Colon (tissue), 2 donors: ENCODE measurements at regions not wholly inside any gene's neighbourhood (a gene's known extent, or its start where the extent isn't known, plus 50 kb on each side); places are given as distances from the start of the nearest gene placed in this dataset.

Source experiments
- FAIRE-seq: peaks from 2 replicates; lab custom pipeline; 2012; peaks lifted over from hg19 to GRCh38; lab: Jason Lieb, UNC
- donor health status: control.
- donor health status: control.

DNA sequence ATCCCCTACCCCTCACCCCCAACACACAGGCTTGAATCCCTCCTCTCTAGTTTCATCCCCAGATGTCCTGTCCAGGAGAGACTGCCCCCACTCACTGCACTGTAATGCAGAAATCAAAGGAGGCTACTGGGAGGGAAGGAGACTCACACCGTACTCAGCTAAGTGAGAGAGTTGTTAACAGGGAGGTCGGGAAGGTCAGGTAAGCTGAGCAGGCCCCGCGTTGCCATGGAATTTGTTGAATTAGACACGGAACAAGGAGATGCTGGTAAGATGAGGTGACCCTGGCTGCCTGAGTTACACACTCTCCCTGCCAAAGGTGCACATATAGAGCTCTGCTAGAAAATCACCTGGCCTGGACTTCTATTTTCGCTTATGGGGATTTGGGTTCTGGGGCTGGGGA is 197.9 kb downstream of the NXPE2 start:
- no peak for FAIRE-seq

DNA sequence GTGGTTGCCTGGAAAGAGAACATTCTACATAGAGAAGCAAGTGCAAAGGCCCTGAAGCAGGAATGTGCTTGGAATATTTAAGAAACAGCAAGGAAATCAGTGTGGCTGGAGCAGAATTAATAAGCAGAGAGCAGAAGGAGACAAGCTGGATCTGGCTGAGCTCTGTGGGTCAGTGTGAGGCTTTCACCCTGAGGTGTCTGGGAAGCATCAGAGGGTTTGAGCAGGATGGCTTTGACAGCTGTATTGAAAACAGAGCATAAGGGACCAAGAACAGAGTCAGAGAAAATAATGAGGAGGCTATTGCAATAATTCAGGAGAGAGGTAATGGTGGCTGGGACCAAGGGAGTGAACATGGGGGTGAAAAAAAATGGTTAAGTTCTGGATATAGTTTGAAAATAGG is 199.6 kb downstream of the NXPE2 start:
- FAIRE-seq, result no peak

- FAIRE-seq, result no peak
Observed at GRCh38 chr11:114880442-114880841, 202.1 kb downstream of the NXPE2 start.

GRCh38 chr11:114883472-114883871 is 205.1 kb downstream of the NXPE2 start:
- no peak for FAIRE-seq

- no peak for FAIRE-seq
Observed at GRCh38 chr11:114886644-114887265, 208.4 kb downstream of the NXPE2 start.

DNA sequence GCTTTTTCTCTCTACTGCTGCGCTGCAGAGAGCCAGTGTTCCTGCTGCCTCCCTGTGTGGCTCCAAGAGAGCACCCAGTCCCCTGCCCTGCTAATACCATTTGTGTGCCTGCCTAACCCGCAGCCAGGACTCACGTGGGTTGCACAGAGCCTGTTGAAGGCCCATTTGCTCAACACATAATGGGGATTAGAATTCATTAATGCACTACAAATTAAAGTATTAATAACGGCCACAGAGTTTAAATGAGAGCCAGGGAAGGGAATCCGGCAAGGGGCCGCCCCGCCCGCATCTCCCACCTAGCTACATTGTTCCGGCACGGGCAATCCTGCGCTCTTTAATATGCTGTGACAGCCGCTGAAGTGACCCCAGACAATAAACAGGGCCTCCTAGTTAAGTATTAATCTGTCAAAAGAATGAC is 211.3 kb downstream of the NXPE2 start:
- FAIRE-seq, result no peak

GRCh38 chr11:114890038-114890437 is 211.7 kb downstream of the NXPE2 start:
- FAIRE-seq, result no peak

- FAIRE-seq, result no peak
Observed at GRCh38 chr11:114891911-114892310, 213.6 kb downstream of the NXPE2 start.

- FAIRE-seq, result no peak
Observed at GRCh38 chr11:114892381-114893197, 214.3 kb downstream of the NXPE2 start.

- FAIRE-seq, result no peak
Observed at GRCh38 chr11:114893329-114893728, 215.0 kb downstream of the NXPE2 start.

DNA sequence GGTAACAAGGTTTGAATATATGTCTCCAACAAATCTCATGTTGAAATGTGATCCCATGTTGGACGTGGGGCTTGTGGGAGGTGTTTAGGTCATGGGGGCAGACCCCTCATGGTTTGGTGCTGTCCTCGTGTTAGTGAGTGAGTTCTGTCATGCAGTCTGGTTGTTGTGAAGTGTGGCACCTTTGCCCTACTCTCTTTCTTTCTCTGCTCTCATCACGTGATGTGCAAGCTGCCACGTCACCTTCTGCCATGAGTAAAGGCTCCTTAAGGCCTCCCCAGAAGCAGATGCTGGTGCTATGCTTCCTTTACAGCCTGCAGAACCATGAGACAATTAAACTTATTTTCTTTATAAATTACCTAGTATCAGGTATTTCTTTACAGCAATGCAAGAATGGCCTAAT is 218.3 kb downstream of the NXPE2 start:
- no peak for FAIRE-seq

DNA sequence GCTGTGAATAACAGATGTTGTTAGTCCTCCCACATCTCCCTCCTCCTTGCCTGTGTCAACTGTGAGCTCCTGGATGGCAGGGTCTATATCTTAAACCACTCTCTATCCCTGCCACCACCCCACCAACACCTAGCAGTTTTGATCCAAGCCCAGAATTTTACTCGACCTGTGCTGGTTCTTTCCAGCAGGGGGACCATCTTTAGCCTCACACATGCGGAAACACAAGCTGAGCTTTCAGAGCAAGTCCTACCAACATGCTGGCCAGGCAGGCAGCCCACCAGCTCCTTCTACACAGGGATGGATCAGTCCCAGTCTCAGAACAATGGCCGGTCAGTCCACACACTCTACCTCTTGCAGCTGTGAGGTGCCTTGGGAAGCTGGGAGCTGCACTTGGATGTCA is 231.5 kb downstream of the NXPE2 start:
- no peak for FAIRE-seq

GRCh38 chr11:114912826-114913225 is 234.5 kb downstream of the NXPE2 start:
- FAIRE-seq, result no peak

- FAIRE-seq, result no peak
Observed at GRCh38 chr11:114914231-114915005, 236.1 kb downstream of the NXPE2 start.

GRCh38 chr11:114915871-114916805 is 237.8 kb downstream of the NXPE2 start:
- FAIRE-seq, result no peak

DNA sequence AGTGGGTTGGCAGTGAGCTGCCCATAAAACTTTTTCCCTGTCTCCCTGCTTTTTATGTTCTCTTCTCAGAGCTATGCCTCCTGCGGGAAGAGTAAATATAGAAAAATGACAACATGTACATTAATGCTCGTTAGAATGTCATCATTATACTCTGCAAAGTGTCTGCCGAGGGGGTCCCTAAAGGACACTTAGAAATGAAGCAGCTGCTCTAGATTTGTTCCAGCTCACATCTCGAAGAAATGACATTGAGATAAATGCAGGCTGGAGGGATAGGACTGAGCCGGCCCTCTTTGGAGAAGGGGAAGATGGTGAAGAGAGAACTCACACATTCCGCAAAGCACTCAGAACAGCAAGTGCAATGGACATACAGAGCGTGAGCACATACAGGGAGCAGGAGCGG is 240.0 kb downstream of the NXPE2 start:
- no peak for FAIRE-seq

GRCh38 chr11:114921697-114922096 is 243.4 kb downstream of the NXPE2 start:
- FAIRE-seq, result no peak

DNA sequence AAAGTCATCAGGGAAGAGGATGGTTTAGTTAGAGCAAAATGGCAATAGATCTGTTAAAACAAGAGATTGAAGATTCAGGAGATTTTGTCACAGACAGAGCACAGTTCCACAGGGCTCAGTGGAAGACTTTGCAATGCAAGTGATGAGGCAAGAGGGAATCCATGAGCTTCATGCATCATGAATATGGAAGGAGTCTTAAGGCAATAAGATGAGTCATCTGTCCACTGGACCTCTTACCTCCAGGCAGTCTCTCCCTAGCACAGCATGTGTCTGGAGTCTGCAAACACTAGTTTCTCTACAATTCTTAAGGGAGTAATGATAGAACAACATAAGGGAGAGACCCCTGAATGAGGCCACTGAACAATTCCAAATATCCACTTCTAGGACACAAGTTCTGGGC is 245.7 kb downstream of the NXPE2 start:
- no peak for FAIRE-seq

DNA sequence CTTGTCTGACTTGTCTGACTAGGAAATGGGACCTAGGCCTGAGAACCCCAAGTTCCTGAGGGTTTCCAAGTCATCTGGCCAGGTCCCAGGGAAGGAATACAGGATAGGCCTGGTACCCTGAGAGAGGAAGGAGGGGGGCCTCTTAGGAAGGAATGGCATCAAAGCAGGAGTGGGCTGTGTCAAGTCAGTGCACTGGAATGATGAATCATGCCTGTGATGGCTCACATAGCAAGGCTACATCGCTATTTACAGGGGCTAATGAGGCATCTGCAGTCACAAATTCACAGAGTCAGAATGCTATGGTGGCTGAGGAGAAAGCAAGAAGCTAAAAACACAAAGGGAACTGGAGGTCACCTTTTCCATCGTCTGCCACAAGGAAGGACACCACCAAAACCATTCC is 247.3 kb downstream of the NXPE2 start:
- no peak for FAIRE-seq

DNA sequence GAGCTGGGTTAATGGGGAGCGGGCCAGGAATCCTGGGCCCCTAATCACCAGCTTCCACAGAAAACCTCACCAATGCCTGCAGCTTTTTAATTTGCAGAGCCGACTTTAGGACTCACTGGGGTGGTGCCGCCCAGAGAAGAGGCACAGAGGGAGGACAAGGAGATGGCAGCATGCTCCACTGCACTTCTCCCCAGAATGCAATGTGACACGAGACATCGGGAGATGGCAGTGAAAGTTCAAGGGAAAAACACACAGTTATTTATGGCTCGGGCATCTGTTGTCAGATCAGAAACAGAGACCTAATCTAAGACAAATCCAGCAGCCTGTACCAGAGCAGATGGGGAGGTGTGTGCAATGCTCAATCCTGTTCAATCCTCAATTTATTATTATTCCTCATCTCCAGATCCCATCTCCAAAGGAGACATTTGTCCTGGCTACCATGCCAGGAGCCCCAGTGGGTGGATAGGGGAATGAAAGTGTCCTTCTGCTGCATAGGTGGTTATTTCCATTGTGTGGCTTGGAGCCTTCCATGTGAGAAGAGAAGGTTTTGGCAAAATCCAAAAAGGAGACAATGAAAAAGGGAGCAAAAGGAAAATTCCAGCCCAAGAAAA is 250.0 kb downstream of the NXPE2 start:
- FAIRE-seq, result no peak

DNA sequence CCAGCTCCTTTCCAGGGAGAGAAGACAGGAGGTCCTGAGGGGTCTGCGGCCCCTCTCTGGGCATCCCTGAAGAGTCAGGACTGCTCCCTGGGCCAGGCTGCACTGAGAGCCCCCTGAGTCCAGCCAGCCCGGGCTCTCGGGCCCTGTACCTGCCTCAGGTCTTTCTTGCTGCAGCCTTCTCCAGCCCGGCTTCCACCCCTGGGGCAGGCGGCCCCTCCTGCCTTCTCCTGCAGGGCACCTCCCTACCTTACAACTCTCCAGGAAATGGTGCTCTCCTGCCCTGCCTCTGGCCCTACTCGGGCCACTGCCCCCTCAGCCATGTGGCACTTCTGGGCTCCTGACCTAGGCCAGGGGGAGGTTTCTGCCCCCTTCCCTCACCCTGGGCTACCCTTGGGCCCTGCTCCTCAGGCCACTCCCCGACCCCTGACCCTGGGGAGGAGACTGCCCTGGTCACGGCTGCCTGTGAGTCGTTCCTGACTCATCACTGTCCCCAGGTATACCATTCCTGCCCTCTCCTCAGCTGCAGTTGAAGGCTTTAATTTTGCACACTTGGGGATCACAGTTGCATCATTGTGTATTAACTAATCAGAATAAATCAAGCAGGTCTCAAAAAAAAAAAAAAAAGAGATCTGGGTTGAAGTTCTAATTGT is 251.1 kb downstream of the NXPE2 start:
- no peak for FAIRE-seq
